SK-N-SH treated with all-trans-retinoic acid at 6 μM for 48 hours (cell line): ENCODE measurements at regions not wholly inside any gene's neighbourhood (a gene's known extent, or its start where the extent isn't known, plus 50 kb on each side); places are given as distances from the start of the nearest gene placed in this dataset.

Experiments
- ARNTL ChIP-seq: fragments of 450-650 bp; formaldehyde crosslinking; IDR thresholded peaks from 2 replicates; pipeline ENCODE4 v1.5.0; 2020; ENCODE audit warnings: low read depth, mild to moderate bottlenecking, moderate library complexity, borderline replicate concordance
- PPARA ChIP-seq: fragments of 250-450 bp; sonication (Bioruptor Pico); IDR thresholded peaks from 2 replicates; pipeline ENCODE4 v1.5.0; 2020; ENCODE audit warnings: mild to moderate bottlenecking, borderline replicate concordance
- SNAI2 ChIP-seq: fragments of 250-450 bp; sonication (Bioruptor Pico); IDR thresholded peaks from 2 replicates; pipeline ENCODE4 v1.5.0; 2020; ENCODE audit warnings: mild to moderate bottlenecking, moderate library complexity
- TCF4 ChIP-seq: fragments of 250-450 bp; sonication (Bioruptor Pico); IDR thresholded peaks from 2 replicates; pipeline ENCODE4 v1.8.0; 2021; ENCODE audit warnings: mild to moderate bottlenecking, moderate library complexity, borderline replicate concordance
- ZFP3 ChIP-seq: fragments of 250-450 bp; sonication (Bioruptor Pico); IDR thresholded peaks from 2 replicates; pipeline ENCODE4 v1.5.0; 2020; ENCODE audit warnings: mild to moderate bottlenecking, moderate library complexity
- TF ChIP-seq, protein P1 (sequence below): fragments of 250-450 bp; sonication (Bioruptor Pico); IDR thresholded peaks from 2 replicates; pipeline ENCODE4 v1.8.0; 2020; ENCODE audit warnings: mild to moderate bottlenecking, moderate library complexity, borderline replicate concordance

DNA sequence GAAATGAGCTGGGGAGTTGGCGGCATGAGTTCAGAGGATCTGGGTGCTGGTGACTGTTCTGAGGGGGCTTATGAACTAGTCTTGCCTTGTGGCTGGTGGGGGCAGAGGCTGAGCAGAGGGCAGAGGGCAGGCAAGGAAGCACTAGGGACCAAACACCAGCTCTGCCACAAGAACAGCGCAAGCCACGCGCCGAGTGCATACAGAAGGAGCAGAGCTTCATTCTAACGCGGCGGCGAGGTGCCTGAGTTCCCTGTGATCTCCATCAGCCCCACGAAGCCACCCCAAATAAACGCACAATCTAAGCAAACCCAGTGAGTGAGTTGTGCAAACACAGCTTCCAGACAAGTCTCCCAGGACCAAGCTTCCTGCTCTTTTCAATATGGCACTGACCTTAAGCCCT, 110.6 kb upstream of the ALDH1B1 start:
- no peak for TF ChIP-seq TCF4
- TF ChIP-seq ZFP3 = no peak
- TF ChIP-seq PPARA (CRISPR knock-in tag) = no peak
- no peak for TF ChIP-seq SNAI2 (CRISPR knock-in tag)
- no peak for TF ChIP-seq ARNTL
- TF ChIP-seq, protein P1, sequence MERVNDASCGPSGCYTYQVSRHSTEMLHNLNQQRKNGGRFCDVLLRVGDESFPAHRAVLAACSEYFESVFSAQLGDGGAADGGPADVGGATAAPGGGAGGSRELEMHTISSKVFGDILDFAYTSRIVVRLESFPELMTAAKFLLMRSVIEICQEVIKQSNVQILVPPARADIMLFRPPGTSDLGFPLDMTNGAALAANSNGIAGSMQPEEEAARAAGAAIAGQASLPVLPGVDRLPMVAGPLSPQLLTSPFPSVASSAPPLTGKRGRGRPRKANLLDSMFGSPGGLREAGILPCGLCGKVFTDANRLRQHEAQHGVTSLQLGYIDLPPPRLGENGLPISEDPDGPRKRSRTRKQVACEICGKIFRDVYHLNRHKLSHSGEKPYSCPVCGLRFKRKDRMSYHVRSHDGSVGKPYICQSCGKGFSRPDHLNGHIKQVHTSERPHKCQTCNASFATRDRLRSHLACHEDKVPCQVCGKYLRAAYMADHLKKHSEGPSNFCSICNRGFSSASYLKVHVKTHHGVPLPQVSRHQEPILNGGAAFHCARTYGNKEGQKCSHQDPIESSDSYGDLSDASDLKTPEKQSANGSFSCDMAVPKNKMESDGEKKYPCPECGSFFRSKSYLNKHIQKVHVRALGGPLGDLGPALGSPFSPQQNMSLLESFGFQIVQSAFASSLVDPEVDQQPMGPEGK = no peak
